ENCODE measurements at regions not wholly inside any gene's neighbourhood (a gene's known extent, or its start where the extent isn't known, plus 50 kb on each side); places are given as distances from the start of the nearest gene placed in this dataset.
"Not testable (repeated sequence)": the region's sequence is repeated elsewhere in the genome, so short reads cannot be mapped to it uniquely, and the experiment has no call there.

- no peak for DNase-seq
Measured at GRCh38 chr4:85106805-85107336, 140.4 kb upstream of the WDFY3 start.

GRCh38 chr4:85107553-85107952 lies 141.1 kb upstream of the WDFY3 start:
- no peak for DNase-seq

- no peak for DNase-seq
Measured at GRCh38 chr4:85113706-85114105, 147.2 kb upstream of the WDFY3 start.

GRCh38 chr4:85114526-85114925 lies 148.0 kb upstream of the WDFY3 start:
- no peak for DNase-seq

- DNase-seq: no peak
Measured at GRCh38 chr4:85116008-85116407, 149.5 kb upstream of the WDFY3 start.

GRCh38 chr4:85125688-85126087 lies 159.2 kb upstream of the WDFY3 start:
- no peak for DNase-seq

GRCh38 chr4:85126991-85127591 lies 160.6 kb upstream of the WDFY3 start:
- no peak for DNase-seq

GRCh38 chr4:85127653-85128052 lies 161.2 kb upstream of the WDFY3 start:
- peak in 1 of 2 experiments; percentile 8 for DNase-seq

GRCh38 chr4:85128246-85129204 lies 162.0 kb upstream of the WDFY3 start:
- DNase-seq: no peak

- DNase-seq: peak in 1 of 2 experiments; percentile 0
Measured at GRCh38 chr4:85129354-85130125, 163.1 kb upstream of the WDFY3 start.

GRCh38 chr4:85132117-85132516 lies 165.6 kb upstream of the WDFY3 start:
- no peak for DNase-seq

GRCh38 chr4:85132570-85132969 lies 166.1 kb upstream of the WDFY3 start:
- no peak for DNase-seq

- DNase-seq: not testable (repeated sequence)
Measured at GRCh38 chr4:85139749-85140148, 173.3 kb upstream of the WDFY3 start.

GRCh38 chr4:85142451-85142850 lies 176.0 kb upstream of the WDFY3 start:
- DNase-seq: no peak

GRCh38 chr4:85147481-85148076 lies 181.1 kb upstream of the WDFY3 start:
- peak in 1 of 2 experiments; percentile 57 for DNase-seq

- no peak for DNase-seq
Measured at GRCh38 chr4:85149676-85150075, 183.2 kb upstream of the WDFY3 start.

GRCh38 chr4:85151371-85151770 lies 184.9 kb upstream of the WDFY3 start:
- DNase-seq: no peak

- DNase-seq: no peak
Measured at GRCh38 chr4:85151786-85152185, 185.3 kb upstream of the WDFY3 start.

GRCh38 chr4:85152480-85152879 lies 186.0 kb upstream of the WDFY3 start:
- no peak for DNase-seq

- no peak for DNase-seq
Measured at GRCh38 chr4:85153221-85153620, 186.7 kb upstream of the WDFY3 start.

GRCh38 chr4:85154591-85154990 lies 188.1 kb upstream of the WDFY3 start:
- DNase-seq: no peak

GRCh38 chr4:85165808-85166207 lies 199.3 kb upstream of the WDFY3 start:
- no peak for DNase-seq

- DNase-seq: peak in 1 of 2 experiments; percentile 38
Measured at GRCh38 chr4:85166318-85166717, 199.8 kb upstream of the WDFY3 start.
